ENCODE measurements at regions not wholly inside any gene's neighbourhood (a gene's known extent, or its start where the extent isn't known, plus 50 kb on each side); places are given as distances from the start of the nearest gene placed in this dataset.

DNA sequence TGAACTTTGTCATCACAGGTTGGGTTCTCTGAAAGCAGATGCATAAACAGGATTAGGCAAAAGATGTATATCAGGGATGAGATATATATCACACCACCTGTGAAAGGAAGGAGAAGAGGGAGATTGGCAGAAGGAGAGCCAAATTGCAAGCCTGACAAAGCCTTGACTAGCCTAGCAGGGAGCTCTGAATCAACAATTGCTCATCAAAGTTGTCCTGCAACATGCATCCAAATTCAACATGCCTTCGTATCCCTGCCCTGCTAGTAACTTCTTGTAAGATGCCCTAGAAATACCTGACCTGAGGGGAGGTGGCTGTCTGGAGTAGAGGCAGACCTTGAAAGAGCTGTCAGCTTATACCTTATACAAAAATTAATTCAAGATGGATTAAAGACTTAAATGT lies 207.1 kb upstream of the HTR1E start:
- Histone ChIP-seq H3K27me3 (ENCODE audit: control insufficient read depth, insufficient read depth, low read length) (no peaks in the 10 kb centered on the region), H3K4me3 (ENCODE audit: low read depth, low read length) (no peak overlapping the region), H3K36me3 (ENCODE audit: control insufficient read depth, insufficient read depth, low read length) (no peaks in the 10 kb centered on the region)
- FAIRE-seq (no peak), DNase-seq (ENCODE audit: low read depth) (peak; percentile 59)
- TF ChIP-seq, protein P1, sequence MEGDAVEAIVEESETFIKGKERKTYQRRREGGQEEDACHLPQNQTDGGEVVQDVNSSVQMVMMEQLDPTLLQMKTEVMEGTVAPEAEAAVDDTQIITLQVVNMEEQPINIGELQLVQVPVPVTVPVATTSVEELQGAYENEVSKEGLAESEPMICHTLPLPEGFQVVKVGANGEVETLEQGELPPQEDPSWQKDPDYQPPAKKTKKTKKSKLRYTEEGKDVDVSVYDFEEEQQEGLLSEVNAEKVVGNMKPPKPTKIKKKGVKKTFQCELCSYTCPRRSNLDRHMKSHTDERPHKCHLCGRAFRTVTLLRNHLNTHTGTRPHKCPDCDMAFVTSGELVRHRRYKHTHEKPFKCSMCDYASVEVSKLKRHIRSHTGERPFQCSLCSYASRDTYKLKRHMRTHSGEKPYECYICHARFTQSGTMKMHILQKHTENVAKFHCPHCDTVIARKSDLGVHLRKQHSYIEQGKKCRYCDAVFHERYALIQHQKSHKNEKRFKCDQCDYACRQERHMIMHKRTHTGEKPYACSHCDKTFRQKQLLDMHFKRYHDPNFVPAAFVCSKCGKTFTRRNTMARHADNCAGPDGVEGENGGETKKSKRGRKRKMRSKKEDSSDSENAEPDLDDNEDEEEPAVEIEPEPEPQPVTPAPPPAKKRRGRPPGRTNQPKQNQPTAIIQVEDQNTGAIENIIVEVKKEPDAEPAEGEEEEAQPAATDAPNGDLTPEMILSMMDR (IDR thresholded peaks at IDR 0.05; ENCODE audit: insufficient read depth, low read length, severe bottlenecking): no peak

DNA sequence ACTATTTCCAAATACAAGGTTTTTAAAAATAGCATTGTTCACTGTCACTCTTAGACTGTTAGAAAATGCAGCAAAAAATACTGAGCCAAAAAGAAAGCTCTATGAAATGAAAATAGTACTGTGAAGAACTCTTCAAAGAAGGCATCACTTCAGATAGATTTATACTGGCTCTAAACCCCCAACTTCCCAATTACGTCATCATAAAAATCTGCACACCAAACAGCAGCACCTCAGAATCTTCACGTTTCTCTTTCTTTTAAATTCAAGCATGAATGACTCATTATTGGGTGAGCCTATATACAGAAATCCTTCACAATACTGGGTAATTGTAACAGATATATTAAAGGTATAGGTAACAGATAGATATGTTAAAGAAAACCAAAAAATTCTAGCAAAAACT lies 208.4 kb upstream of the HTR1E start:
- no peaks in the 10 kb centered on the region for H3K36me3 ChIP-seq (ENCODE audit: control insufficient read depth, insufficient read depth, low read length)

DNA sequence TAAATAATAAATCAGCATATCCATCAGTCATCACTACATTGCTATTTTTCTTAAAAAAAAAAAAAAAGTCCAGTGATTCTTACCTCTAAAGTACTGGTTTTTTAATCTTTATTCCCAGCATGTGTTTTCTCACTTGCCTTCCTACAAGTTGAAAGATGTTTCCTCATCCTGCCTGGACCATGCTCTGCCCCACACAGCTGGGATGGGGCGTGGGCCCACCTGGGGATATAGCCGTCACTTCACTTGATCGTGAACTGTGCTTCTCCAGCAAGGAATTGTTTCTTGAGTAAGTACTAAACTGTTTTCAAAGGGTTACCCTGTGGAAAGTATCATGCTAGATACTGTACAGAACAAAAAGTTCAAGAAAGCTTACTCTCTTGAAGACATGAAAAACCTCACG lies 212.6 kb upstream of the HTR1E start:
- Histone ChIP-seq H3K36me3 (ENCODE audit: control insufficient read depth, insufficient read depth, low read length) (no peaks in the 10 kb centered on the region), H3K4me3 (ENCODE audit: low read depth, low read length) (no peak overlapping the region), H3K27me3 (ENCODE audit: control insufficient read depth, insufficient read depth, low read length) (no peaks in the 10 kb centered on the region)
- FAIRE-seq (no peak), DNase-seq (ENCODE audit: low read depth) (no peak)
- TF ChIP-seq, protein P1 (IDR thresholded peaks at IDR 0.05; ENCODE audit: insufficient read depth, low read length, severe bottlenecking): no peak

More for the DNA sequence above, 208.4 kb upstream of the HTR1E start:
- DNase-seq (ENCODE audit: low read depth) (peak; percentile 18), FAIRE-seq (no peak)
- TF ChIP-seq, protein P1 (IDR thresholded peaks at IDR 0.05; ENCODE audit: insufficient read depth, low read length, severe bottlenecking): no peak
- Histone ChIP-seq H3K27me3 (ENCODE audit: control insufficient read depth, insufficient read depth, low read length) (no peaks in the 10 kb centered on the region), H3K4me3 (ENCODE audit: low read depth, low read length) (no peak overlapping the region)

DNA sequence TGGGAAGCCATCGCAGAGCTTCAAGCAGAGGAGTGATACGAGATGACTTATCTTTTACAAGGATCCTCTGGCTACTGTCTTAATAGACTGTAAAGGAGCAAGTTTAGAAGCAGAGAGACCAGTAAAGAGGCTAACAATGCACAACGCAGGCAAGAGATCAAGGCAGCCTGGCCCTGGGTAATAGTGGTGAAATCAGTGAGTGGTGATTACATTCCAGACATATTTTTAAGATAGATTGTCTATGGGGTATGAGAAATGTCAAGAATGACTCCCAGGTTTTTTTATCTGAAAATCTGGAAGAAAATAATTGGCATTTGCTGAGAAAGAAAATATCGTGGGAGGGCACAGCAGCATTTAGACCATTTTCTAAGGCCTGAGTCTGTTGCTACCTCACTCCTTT lies 213.6 kb upstream of the HTR1E start:
- FAIRE-seq (no peak), DNase-seq (ENCODE audit: low read depth) (peak; percentile 23)
- TF ChIP-seq, protein P1 (IDR thresholded peaks at IDR 0.05; ENCODE audit: insufficient read depth, low read length, severe bottlenecking): no peak
- no peaks in the 10 kb centered on the region for H3K27me3 ChIP-seq (ENCODE audit: control insufficient read depth, insufficient read depth, low read length)
- no peak overlapping the region for H3K4me3 ChIP-seq (ENCODE audit: low read depth, low read length)
- H3K36me3 ChIP-seq (ENCODE audit: control insufficient read depth, insufficient read depth, low read length): no peaks in the 10 kb centered on the region

DNA sequence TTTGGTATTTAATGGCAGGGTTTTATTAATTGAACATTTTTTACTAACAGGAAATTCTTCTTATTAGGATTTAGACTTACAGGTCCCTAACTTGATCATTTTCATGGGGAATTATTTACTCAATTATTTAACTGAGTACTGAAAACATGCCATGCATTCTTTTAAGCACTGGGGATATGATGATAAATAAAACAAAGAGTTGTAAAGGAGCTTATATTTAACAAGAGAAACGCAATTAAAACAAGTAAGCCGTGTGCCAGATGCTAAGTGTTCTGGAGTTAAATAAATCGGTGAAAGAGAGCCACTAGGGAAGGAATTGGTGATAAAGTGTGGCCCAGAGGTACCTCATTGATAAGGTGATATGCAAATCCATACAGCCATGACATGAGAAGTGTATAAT lies 214.2 kb upstream of the HTR1E start:
- Histone ChIP-seq H3K27me3 (ENCODE audit: control insufficient read depth, insufficient read depth, low read length) (no peaks in the 10 kb centered on the region), H3K4me3 (ENCODE audit: low read depth, low read length) (no peak overlapping the region), H3K36me3 (ENCODE audit: control insufficient read depth, insufficient read depth, low read length) (no peaks in the 10 kb centered on the region)
- TF ChIP-seq, protein P1 (IDR thresholded peaks at IDR 0.05; ENCODE audit: insufficient read depth, low read length, severe bottlenecking): no peak
- DNase-seq (ENCODE audit: low read depth) (peak; percentile 30), FAIRE-seq (no peak)

DNA sequence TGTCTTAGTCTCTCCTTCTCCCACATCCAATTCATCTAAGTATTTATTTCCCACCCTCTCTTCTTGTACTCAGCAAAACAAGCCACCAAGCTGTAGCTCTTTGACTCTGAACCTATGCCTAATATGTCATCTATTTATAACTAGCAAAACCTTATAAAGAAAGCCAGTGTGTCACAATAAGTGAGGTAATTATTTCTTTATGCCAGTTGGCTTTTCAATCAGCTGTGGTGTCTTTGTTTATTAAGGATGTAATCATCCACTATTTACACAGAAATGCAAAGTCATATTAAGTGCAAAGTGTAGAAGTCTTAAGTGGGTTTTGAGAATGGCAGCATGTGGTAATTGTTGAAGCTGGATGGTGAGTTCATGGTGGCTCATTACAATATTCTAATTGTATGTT lies 215.2 kb upstream of the HTR1E start:
- FAIRE-seq (no peak), DNase-seq (ENCODE audit: low read depth) (peak; percentile 50)
- no peaks in the 10 kb centered on the region for H3K36me3 ChIP-seq (ENCODE audit: control insufficient read depth, insufficient read depth, low read length)
- TF ChIP-seq, protein P1 (IDR thresholded peaks at IDR 0.05; ENCODE audit: insufficient read depth, low read length, severe bottlenecking): no peak
- no peak overlapping the region for H3K4me3 ChIP-seq (ENCODE audit: low read depth, low read length)
- no peaks in the 10 kb centered on the region for H3K27me3 ChIP-seq (ENCODE audit: control insufficient read depth, insufficient read depth, low read length)
